ENCODE measurements at regions not wholly inside any gene's neighbourhood (a gene's known extent, or its start where the extent isn't known, plus 50 kb on each side); places are given as distances from the start of the nearest gene placed in this dataset.

- DNase-seq (ENCODE audit: low spot score): no peak
These were observed 649.7 kb downstream of the PLPP3 start for GRCh38 chr1:55929652-55930051.

GRCh38 chr1:55928576-55928975, 650.8 kb downstream of the PLPP3 start:
- no peak for DNase-seq (ENCODE audit: low spot score)

- DNase-seq (ENCODE audit: low spot score): no peak
These were observed 651.6 kb downstream of the PLPP3 start for GRCh38 chr1:55927702-55928290.

- DNase-seq (ENCODE audit: low spot score): no peak
These were observed 652.4 kb downstream of the PLPP3 start for GRCh38 chr1:55926906-55927471.

- DNase-seq (ENCODE audit: low spot score): no peak
These were observed 662.5 kb downstream of the PLPP3 start for GRCh38 chr1:55916907-55917306.

- DNase-seq (ENCODE audit: low spot score): no peak
These were observed 662.9 kb downstream of the PLPP3 start for GRCh38 chr1:55916481-55916880.

- DNase-seq (ENCODE audit: low spot score): no peak
These were observed 665.8 kb downstream of the PLPP3 start for GRCh38 chr1:55913565-55913964.

- DNase-seq (ENCODE audit: low spot score): no peak
These were observed 666.9 kb downstream of the PLPP3 start for GRCh38 chr1:55912438-55912837.

- no peak for DNase-seq (ENCODE audit: low spot score)
These were observed 674.8 kb downstream of the PLPP3 start for GRCh38 chr1:55904541-55904940.

- no peak for DNase-seq (ENCODE audit: low spot score)
These were observed 681.2 kb downstream of the PLPP3 start for GRCh38 chr1:55898181-55898580.

- no peak for DNase-seq (ENCODE audit: low spot score)
These were observed 681.0 kb upstream of the USP24 start for GRCh38 chr1:55896210-55896609.

- no peak for DNase-seq (ENCODE audit: low spot score)
These were observed 679.4 kb upstream of the USP24 start for GRCh38 chr1:55894521-55894920.

GRCh38 chr1:55893155-55893554, 678.0 kb upstream of the USP24 start:
- no peak for DNase-seq (ENCODE audit: low spot score)

GRCh38 chr1:55888685-55889317, 673.6 kb upstream of the USP24 start:
- DNase-seq (ENCODE audit: low spot score): no peak

- no peak for DNase-seq (ENCODE audit: low spot score)
These were observed 671.9 kb upstream of the USP24 start for GRCh38 chr1:55886856-55887712.

GRCh38 chr1:55885619-55886018, 670.5 kb upstream of the USP24 start:
- no peak for DNase-seq (ENCODE audit: low spot score)

- no peak for DNase-seq (ENCODE audit: low spot score)
These were observed 667.8 kb upstream of the USP24 start for GRCh38 chr1:55882931-55883330.

- DNase-seq (ENCODE audit: low spot score): no peak
These were observed 664.2 kb upstream of the USP24 start for GRCh38 chr1:55879346-55879745.

GRCh38 chr1:55877437-55878232, 662.5 kb upstream of the USP24 start:
- no peak for DNase-seq (ENCODE audit: low spot score)

GRCh38 chr1:55876276-55877060, 661.3 kb upstream of the USP24 start:
- DNase-seq (ENCODE audit: low spot score): no peak

GRCh38 chr1:55870106-55870505, 654.9 kb upstream of the USP24 start:
- DNase-seq (ENCODE audit: low spot score): no peak
